ENCODE measurements at regions not wholly inside any gene's neighbourhood (a gene's known extent, or its start where the extent isn't known, plus 50 kb on each side); places are given as distances from the start of the nearest gene placed in this dataset.

GRCh38 chr10:56715262-56715661 lies 354.2 kb upstream of the ZWINT start:
- DNase-seq (ENCODE audit: low read depth, low spot score): no peak
- no peak overlapping the region for H3K4me3 ChIP-seq (ENCODE audit: low read length)

GRCh38 chr10:56698506-56698905 lies 337.4 kb upstream of the ZWINT start:
- H3K4me3 ChIP-seq (ENCODE audit: low read length): no peak overlapping the region
- DNase-seq (ENCODE audit: low read depth, low spot score): no peak

DNA sequence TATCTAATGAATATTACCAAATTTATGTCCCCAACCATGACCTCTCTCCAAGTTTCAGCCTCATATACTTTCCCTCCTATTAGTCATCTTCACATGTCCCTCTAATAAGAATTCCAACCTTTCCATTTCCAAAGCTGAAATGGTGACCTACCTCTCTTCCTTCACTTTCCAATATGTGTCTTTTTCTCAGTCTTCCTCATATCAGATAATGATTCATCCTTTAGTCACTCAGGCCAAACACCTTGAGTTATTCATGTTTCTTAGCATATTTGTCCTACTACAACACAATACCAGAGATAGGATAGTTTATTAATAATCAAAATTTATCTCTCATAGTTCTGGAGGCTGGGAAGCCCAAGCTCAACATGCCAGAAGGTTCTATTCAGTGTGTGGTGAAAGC lies 318.5 kb upstream of the ZWINT start:
- no peak overlapping the region for H3K4me3 ChIP-seq (ENCODE audit: low read length)
- DNase-seq (ENCODE audit: low read depth, low spot score): no peak

- DNase-seq (ENCODE audit: low read depth, low spot score): no peak
- H3K4me3 ChIP-seq (ENCODE audit: low read length): no peak overlapping the region
Measured at GRCh38 chr10:56662765-56663447, 301.8 kb upstream of the ZWINT start.

GRCh38 chr10:56653289-56653688 lies 292.2 kb upstream of the ZWINT start:
- H3K4me3 ChIP-seq (ENCODE audit: low read length): no peak overlapping the region

GRCh38 chr10:56646329-56647111 lies 285.5 kb upstream of the ZWINT start:
- no peak overlapping the region for H3K4me3 ChIP-seq (ENCODE audit: low read length)
- no peak for DNase-seq (ENCODE audit: low read depth, low spot score)

More at GRCh38 chr10:56653289-56653688, 292.2 kb upstream of the ZWINT start:
- no peak for DNase-seq (ENCODE audit: low read depth, low spot score)

GRCh38 chr10:56633876-56634452 lies 272.9 kb upstream of the ZWINT start:
- no peak for DNase-seq (ENCODE audit: low read depth, low spot score)
- H3K4me3 ChIP-seq (ENCODE audit: low read length): no peak overlapping the region

DNA sequence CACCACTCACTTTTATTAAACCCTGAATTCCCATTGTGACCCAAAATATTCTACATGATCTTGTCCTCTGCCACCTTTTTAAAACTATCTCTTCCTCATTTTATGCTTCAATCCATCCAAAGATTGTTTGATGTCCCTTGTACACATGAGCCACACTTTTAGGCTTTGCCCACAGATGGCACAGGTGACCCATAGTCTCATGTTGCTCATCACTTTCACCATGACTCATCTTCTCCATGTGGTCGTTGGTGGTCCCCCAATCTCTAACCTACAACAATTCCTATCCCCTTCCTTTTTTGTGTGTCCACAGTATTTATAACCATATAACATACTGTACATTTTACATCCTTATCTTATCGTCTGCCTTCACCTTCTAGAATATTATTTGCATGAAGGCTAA lies 271.5 kb upstream of the ZWINT start:
- no peak for DNase-seq (ENCODE audit: low read depth, low spot score)

GRCh38 chr10:56624082-56624481 lies 263.0 kb upstream of the ZWINT start:
- no peak for DNase-seq (ENCODE audit: low read depth, low spot score)
- H3K4me3 ChIP-seq (ENCODE audit: low read length): no peak overlapping the region

More for the DNA sequence above, 271.5 kb upstream of the ZWINT start:
- no peak overlapping the region for H3K4me3 ChIP-seq (ENCODE audit: low read length)

DNA sequence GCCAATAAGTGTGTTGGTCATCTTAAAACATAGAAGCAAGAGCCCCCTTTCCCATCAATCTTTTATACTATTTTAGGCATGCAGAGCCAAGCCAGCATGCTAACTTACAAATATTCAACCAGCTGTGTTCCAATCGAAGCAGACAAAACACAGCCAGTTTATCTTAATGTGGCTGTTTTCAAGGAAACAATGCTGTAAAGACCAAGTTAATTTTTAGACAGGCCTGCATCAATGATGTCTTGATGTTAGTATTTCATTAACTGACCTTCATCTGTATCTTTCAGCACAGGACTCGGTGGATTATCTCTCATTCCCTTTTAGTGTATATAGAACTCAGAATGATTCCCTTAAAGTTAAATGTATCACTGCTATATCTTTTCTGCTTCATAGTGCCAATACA lies 262.0 kb upstream of the ZWINT start:
- DNase-seq (ENCODE audit: low read depth, low spot score): no peak
- H3K4me3 ChIP-seq (ENCODE audit: low read length): no peak overlapping the region

DNA sequence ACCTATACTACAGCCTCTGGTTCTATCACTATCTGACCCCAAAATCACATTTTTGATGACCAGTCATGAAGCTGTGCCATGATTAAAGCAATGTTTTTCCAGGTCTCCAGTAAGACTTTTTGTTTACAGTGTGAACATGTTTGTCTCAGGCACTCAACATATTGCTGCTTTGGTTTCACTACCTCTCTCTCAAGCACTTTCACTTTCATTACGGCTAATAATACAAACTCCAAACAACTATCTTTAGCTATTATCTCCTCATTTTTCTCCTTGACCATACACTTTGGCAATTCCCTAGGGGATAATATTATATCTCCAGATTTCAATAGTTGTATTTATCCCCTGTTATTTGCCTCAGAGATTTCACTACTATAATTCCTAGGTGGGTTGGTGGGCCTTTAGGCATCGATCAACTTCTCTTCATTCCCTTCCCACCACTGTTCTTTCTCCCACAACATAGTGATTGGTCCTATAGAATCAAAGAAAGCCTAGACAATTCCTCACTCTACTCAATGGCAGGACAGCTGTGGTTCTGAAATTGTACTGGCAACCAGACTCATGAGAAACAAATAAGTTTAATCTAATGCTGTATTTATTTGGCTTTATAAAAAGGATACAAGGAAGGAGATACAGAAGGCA lies 261.4 kb upstream of the ZWINT start:
- DNase-seq (ENCODE audit: low read depth, low spot score): no peak

DNA sequence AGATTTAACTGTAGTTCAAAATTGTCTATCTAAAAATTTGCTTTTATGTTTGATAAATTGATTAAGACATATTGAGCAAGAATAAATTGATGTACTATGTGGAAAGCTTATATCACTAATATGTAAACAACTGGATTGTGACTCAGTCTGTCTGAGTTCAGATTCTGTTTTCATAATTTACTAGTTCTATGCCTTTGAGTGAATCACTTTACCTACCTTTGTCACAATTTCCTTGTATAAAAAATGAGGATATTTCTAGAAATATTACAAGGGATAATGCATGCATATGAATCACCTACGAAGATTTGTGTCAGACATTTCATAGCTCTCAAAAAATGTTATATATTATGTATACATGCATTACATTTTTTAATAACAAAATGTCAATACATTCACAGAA lies 245.1 kb upstream of the ZWINT start:
- no peak for DNase-seq (ENCODE audit: low read depth, low spot score)
- no peak overlapping the region for H3K4me3 ChIP-seq (ENCODE audit: low read length)

More for the DNA sequence above, 261.4 kb upstream of the ZWINT start:
- peak overlapping the region; percentile 5; the same call in 1 of the 2 replicates for H3K4me3 ChIP-seq (ENCODE audit: low read length)

DNA sequence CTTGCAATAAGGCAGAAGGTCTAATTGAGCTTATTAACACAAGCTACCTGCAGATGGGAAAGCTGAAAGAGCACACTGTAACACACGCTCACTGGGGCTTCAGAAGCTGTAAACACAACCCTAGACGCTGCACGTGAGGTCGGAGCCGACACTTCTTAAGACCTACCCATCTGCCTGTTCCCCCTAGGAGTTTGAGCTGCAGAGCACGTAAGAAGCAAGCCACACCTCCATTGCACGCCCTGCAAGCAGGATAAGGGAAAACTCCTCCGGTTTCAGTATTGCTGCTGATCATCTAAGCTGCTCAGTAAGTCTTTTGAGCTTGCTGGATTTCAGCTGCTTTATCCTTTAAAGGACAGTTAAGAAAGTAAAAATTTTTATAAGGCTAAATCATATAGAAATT lies 244.0 kb upstream of the ZWINT start:
- no peak for DNase-seq (ENCODE audit: low read depth, low spot score)

DNA sequence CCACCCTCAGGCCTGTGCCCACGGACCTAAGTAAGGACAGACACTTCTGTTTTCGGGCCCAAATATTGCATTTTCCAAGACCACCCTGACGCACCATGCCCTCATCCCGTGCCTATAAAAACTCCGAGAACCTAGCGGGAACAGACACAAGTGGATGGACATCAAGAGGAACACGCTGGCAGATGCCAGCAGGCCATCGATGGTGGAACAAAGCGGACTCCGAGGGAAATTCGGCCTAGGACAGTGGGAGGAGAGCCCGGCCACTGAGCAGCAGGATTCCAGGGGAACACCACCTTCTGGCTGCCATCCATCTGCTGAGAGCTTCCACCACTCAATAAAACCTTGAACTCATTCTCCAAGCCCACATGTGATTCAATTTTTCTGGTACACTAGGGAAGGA lies 243.6 kb upstream of the ZWINT start:
- H3K4me3 ChIP-seq (ENCODE audit: low read length): no peak overlapping the region
- DNase-seq (ENCODE audit: low read depth, low spot score): no peak

More for the DNA sequence above, 244.0 kb upstream of the ZWINT start:
- H3K4me3 ChIP-seq (ENCODE audit: low read length): no peak overlapping the region

DNA sequence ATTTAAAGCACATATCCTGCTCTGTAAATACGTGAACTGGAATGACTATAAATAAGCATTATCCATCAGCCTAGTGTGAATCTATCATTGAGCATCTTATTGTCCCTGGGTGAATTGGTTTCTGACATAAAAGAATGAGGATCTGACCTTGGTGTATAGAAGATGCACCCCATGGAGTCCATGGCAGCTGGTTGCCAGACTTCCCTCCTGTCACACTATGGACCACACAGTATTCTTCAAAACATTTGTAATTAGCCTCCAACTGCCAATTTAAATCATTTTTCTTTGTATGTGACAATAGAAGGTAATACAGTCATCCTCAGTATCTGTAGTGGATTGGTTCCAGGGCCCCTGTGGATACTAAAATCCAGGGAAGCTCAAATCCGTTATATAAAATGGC lies 238.1 kb upstream of the ZWINT start:
- DNase-seq (ENCODE audit: low read depth, low spot score): no peak
- H3K4me3 ChIP-seq (ENCODE audit: low read length): no peak overlapping the region

DNA sequence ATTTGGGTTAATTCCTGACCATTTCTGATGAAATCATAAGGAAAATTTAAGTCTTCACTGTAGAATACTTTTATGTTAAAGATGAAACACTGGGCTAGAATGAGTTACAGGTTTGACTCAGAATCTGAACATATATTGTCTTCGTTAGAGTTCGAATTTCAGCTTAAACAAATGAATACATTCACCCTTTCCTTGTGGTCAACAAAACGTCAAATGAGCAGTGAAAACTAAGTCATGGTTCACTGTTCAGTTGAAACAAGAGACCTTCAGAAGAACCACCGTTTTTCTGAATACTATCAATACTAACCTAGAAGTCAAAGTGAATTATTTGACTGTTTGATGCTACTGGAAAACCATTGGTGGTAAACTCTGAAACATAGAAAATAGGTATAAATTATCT lies 235.2 kb upstream of the ZWINT start:
- H3K4me3 ChIP-seq (ENCODE audit: low read length): no peak overlapping the region
- no peak for DNase-seq (ENCODE audit: low read depth, low spot score)

- no peak for DNase-seq (ENCODE audit: low read depth, low spot score)
Measured at GRCh38 chr10:56593120-56593519, 232.1 kb upstream of the ZWINT start.

GRCh38 chr10:56586461-56586891 lies 225.4 kb upstream of the ZWINT start:
- no peak overlapping the region for H3K4me3 ChIP-seq (ENCODE audit: low read length)
- no peak for DNase-seq (ENCODE audit: low read depth, low spot score)

More at GRCh38 chr10:56593120-56593519, 232.1 kb upstream of the ZWINT start:
- H3K4me3 ChIP-seq (ENCODE audit: low read length): no peak overlapping the region

DNA sequence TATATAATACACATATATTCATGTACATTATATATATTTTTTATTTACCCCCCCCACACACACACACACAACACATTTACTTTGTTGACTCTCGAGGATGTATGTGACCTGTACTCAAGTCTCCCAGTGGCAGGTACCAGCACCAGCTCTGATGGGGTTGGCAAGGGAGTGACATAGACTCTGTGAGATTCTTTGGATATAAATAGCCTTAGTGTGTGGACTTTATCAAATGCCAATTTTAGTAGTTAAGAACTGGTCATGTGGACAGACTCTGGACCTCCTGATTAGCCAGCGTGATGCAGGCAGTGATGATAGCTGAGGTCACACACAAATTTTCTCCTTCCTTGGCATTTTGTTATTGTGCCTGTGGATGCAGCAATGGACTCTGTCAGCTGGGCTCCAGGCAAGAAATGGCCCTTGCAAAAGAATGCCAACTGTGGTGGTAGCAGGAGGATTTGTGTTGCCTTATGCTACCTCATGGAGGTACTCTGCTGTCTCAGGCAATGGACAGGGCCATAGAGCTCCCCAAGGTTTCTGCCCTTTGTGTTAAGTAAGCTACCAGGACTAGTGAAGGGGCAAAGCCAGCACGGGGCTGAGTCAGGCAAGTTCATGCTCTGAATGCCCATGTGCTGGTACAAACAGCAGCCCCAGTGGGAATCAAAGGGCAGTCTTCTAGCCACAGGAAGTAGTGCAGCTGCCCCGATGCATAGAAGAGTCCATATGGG lies 224.6 kb upstream of the ZWINT start:
- H3K4me3 ChIP-seq (ENCODE audit: low read length): no peak overlapping the region
- DNase-seq (ENCODE audit: low read depth, low spot score): no peak
